Sigmoid colon (tissue), 4 donors: ENCODE measurements at regions not wholly inside any gene's neighbourhood (a gene's known extent, or its start where the extent isn't known, plus 50 kb on each side); places are given as distances from the start of the nearest gene placed in this dataset.

Experiments used
- CTCF ChIP-seq, 4 experiments: fragments of 450-650 bp in 3 of 4; fragments of 200-600 bp in 1 of 4; IDR thresholded peaks; one replicate each; pipeline ENCODE4 v1.5.1; 2016 to 2019; ENCODE audit warnings: antibody characterized with exemption in 4 of 4, mild to moderate bottlenecking in 3 of 4, moderate library complexity in 2 of 4
- EP300 ChIP-seq, 4 donors: sonication (generic); formaldehyde crosslinking; IDR thresholded peaks; one replicate each; pipeline ENCODE4 v1.6.1; 2017; ENCODE audit warnings: antibody characterized with exemption in 4 of 4
- POLR2A ChIP-seq, 2 donors: fragments of 450-650 bp; IDR thresholded peaks; one replicate each; pipeline ENCODE4 v1.6.1; 2016; ENCODE audit warnings: antibody characterized with exemption in 2 of 2, mild to moderate bottlenecking in 2 of 2, moderate library complexity in 2 of 2

- no peak for TF ChIP-seq CTCF (IDR thresholded peaks at IDR 0.05)
- no peak for TF ChIP-seq POLR2A (IDR thresholded peaks at IDR 0.05)
- TF ChIP-seq EP300 (IDR thresholded peaks at IDR 0.05), result no peak
Measured at GRCh38 chr9:38224941-38225340, 155.9 kb upstream of the SHB start.
